HEK293 (cell line): ENCODE measurements at regions not wholly inside any gene's neighbourhood (a gene's known extent, or its start where the extent isn't known, plus 50 kb on each side); places are given as distances from the start of the nearest gene placed in this dataset.

Source experiments
- CTCF ChIA-PET: fragments of 350-600 bp; formaldehyde crosslinking; extraction: SDS; loops from one replicate; lab custom pipeline; 2021; ENCODE audit warnings: antibody characterized with exemption; lab: Yijun Ruan, JAX
- POLR2A ChIA-PET: fragments of 300-600 bp; formaldehyde crosslinking; extraction: SDS; loops from one replicate; lab custom pipeline; 2020; ENCODE audit warnings: antibody characterized with exemption, inconsistent platforms; lab: Yijun Ruan, JAX
- H3K27ac ChIP-seq: fragments of 200-500 bp; sonication (Bioruptor generic); 2 replicates; pipeline ENCODE4 v1.5.1; 2014; ENCODE audit warnings: low read depth, low read length, control low read depth, inconsistent platforms; ENCODE audit errors: extremely low read depth
- H3K36me3 ChIP-seq, 2 experiments: fragments of 200-500 bp in 1 of 2; sonication (Bioruptor generic) in 1 of 2; 1 replicate in 1 of 2; 2 replicates in 1 of 2; pipeline ENCODE4 v1.5.1; 2014 to 2017; ENCODE audit warnings: inconsistent platforms in 2 of 2, low read length in 2 of 2; ENCODE audit not compliant: control insufficient read depth in 2 of 2, insufficient read depth in 1 of 2
- H3K4me1 ChIP-seq: fragments of 200-500 bp; sonication (Bioruptor generic); 2 replicates; pipeline ENCODE4 v1.5.1; 2014; ENCODE audit warnings: mild to moderate bottlenecking, low read length, inconsistent platforms; ENCODE audit not compliant: control insufficient read depth, insufficient read depth
- H3K4me3 ChIP-seq: 2 replicates; pipeline ENCODE4 v1.5.1; 2011; ENCODE audit warnings: low read depth, mild to moderate bottlenecking, control low read depth, low read length, moderate library complexity
- H3K9me3 ChIP-seq: fragments of 200-500 bp; sonication (Bioruptor generic); 2 replicates; pipeline ENCODE4 v1.5.1; 2014; ENCODE audit warnings: low read depth, low read length, inconsistent platforms; ENCODE audit not compliant: control insufficient read depth, insufficient read depth
- BCL11A ChIP-seq: fragments of 450-650 bp; formaldehyde crosslinking; IDR thresholded peaks from 2 replicates; pipeline ENCODE4 v1.5.1; 2016; ENCODE audit warnings: low read depth, missing biosample characterization, missing genetic modification characterization
- GLIS1 ChIP-seq: fragments of 450-650 bp; formaldehyde crosslinking; IDR thresholded peaks from 2 replicates; pipeline ENCODE4 v1.5.1; 2016; ENCODE audit warnings: missing biosample characterization, missing genetic modification characterization
- PRDM4 ChIP-seq: fragments of 450-650 bp; formaldehyde crosslinking; IDR thresholded peaks from 2 replicates; pipeline ENCODE4 v1.5.1; 2017; ENCODE audit warnings: missing biosample characterization, missing genetic modification characterization
- RBAK ChIP-seq: fragments of 450-650 bp; formaldehyde crosslinking; IDR thresholded peaks from 2 replicates; pipeline ENCODE4 v1.5.1; 2016; ENCODE audit warnings: missing biosample characterization, missing genetic modification characterization
- SP7 ChIP-seq: fragments of 450-650 bp; formaldehyde crosslinking; IDR thresholded peaks from 2 replicates; pipeline ENCODE4 v1.5.1; 2016; ENCODE audit warnings: missing biosample characterization, missing genetic modification characterization
- ZNF274 ChIP-seq, 2 experiments: fragments of 200-500 bp in 1 of 2; fragments of 450-650 bp in 1 of 2; sonication (Bioruptor generic) in 1 of 2; formaldehyde crosslinking in 1 of 2; IDR thresholded peaks; 2 replicates each; pipeline versions ENCODE4 v1.5.1 to v1.6.1; 2014 to 2016; ENCODE audit warnings: borderline replicate concordance in 1 of 2, inconsistent platforms in 1 of 2, low read length in 1 of 2, missing biosample characterization in 1 of 2, missing genetic modification characterization in 1 of 2
- ZNF416 ChIP-seq: fragments of 450-650 bp; formaldehyde crosslinking; IDR thresholded peaks from 2 replicates; pipeline ENCODE4 v1.5.1; 2016; ENCODE audit warnings: missing biosample characterization, missing genetic modification characterization
- ZNF473 ChIP-seq: fragments of 450-650 bp; formaldehyde crosslinking; IDR thresholded peaks from 2 replicates; pipeline ENCODE4 v1.5.1; 2017; ENCODE audit warnings: missing biosample characterization, missing genetic modification characterization
- ZNF629 ChIP-seq: fragments of 450-650 bp; formaldehyde crosslinking; IDR thresholded peaks from 2 replicates; pipeline ENCODE4 v1.5.1; 2017; ENCODE audit warnings: missing biosample characterization, missing genetic modification characterization
- TF ChIP-seq, protein P1 (sequence below): fragments of 450-650 bp; formaldehyde crosslinking; IDR thresholded peaks from 2 replicates; pipeline ENCODE4 v1.5.1; 2016; ENCODE audit warnings: missing biosample characterization, missing genetic modification characterization
- TF ChIP-seq, protein P2 (sequence below): fragments of 450-650 bp; formaldehyde crosslinking; IDR thresholded peaks from 2 replicates; pipeline ENCODE4 v1.5.1; 2016; ENCODE audit warnings: missing biosample characterization, missing genetic modification characterization, borderline replicate concordance
- TF ChIP-seq, protein P3 (sequence below): fragments of 450-650 bp; formaldehyde crosslinking; IDR thresholded peaks from 2 replicates; pipeline ENCODE4 v1.5.1; 2016; ENCODE audit warnings: missing biosample characterization, missing genetic modification characterization
- TF ChIP-seq, protein P4 (sequence below): fragments of 450-650 bp; formaldehyde crosslinking; IDR thresholded peaks from 2 replicates; pipeline ENCODE4 v1.5.1; 2017; ENCODE audit warnings: missing biosample characterization, mild to moderate bottlenecking, missing genetic modification characterization, moderate library complexity
- TF ChIP-seq, protein P5 (sequence below): fragments of 450-650 bp; formaldehyde crosslinking; IDR thresholded peaks from 2 replicates; pipeline ENCODE4 v1.5.1; 2017; ENCODE audit warnings: missing biosample characterization, missing genetic modification characterization

- POLR2A ChIA-PET = no interaction called here
- CTCF ChIA-PET = no interaction called here
- no peaks in the 10 kb centered on the region for H3K9me3 ChIP-seq
These were observed 213.8 kb downstream of the KCTD12 start for GRCh38 chr13:76672420-76672819.

More at GRCh38 chr13:76672420-76672819, 213.8 kb downstream of the KCTD12 start:
- H3K4me3 ChIP-seq = no peak overlapping the region
- TF ChIP-seq BCL11A = no peak
- no peak for TF ChIP-seq ZNF629 (tag by site-specific recombination)
- TF ChIP-seq, protein P1, sequence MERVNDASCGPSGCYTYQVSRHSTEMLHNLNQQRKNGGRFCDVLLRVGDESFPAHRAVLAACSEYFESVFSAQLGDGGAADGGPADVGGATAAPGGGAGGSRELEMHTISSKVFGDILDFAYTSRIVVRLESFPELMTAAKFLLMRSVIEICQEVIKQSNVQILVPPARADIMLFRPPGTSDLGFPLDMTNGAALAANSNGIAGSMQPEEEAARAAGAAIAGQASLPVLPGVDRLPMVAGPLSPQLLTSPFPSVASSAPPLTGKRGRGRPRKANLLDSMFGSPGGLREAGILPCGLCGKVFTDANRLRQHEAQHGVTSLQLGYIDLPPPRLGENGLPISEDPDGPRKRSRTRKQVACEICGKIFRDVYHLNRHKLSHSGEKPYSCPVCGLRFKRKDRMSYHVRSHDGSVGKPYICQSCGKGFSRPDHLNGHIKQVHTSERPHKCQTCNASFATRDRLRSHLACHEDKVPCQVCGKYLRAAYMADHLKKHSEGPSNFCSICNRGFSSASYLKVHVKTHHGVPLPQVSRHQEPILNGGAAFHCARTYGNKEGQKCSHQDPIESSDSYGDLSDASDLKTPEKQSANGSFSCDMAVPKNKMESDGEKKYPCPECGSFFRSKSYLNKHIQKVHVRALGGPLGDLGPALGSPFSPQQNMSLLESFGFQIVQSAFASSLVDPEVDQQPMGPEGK (tag by site-specific recombination) = no peak
- TF ChIP-seq GLIS1 (tag by site-specific recombination) = no peak
- TF ChIP-seq ZNF416 (tag by site-specific recombination) = no peak
- no peak for TF ChIP-seq RBAK (tag by site-specific recombination)
- TF ChIP-seq, protein P2, sequence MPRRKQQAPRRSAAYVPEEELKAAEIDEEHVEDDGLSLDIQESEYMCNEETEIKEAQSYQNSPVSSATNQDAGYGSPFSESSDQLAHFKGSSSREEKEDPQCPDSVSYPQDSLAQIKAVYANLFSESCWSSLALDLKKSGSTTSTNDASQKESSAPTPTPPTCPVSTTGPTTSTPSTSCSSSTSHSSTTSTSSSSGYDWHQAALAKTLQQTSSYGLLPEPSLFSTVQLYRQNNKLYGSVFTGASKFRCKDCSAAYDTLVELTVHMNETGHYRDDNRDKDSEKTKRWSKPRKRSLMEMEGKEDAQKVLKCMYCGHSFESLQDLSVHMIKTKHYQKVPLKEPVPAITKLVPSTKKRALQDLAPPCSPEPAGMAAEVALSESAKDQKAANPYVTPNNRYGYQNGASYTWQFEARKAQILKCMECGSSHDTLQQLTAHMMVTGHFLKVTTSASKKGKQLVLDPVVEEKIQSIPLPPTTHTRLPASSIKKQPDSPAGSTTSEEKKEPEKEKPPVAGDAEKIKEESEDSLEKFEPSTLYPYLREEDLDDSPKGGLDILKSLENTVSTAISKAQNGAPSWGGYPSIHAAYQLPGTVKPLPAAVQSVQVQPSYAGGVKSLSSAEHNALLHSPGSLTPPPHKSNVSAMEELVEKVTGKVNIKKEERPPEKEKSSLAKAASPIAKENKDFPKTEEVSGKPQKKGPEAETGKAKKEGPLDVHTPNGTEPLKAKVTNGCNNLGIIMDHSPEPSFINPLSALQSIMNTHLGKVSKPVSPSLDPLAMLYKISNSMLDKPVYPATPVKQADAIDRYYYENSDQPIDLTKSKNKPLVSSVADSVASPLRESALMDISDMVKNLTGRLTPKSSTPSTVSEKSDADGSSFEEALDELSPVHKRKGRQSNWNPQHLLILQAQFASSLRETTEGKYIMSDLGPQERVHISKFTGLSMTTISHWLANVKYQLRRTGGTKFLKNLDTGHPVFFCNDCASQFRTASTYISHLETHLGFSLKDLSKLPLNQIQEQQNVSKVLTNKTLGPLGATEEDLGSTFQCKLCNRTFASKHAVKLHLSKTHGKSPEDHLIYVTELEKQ (tag by site-specific recombination) = no peak
- no peak for TF ChIP-seq ZNF473 (tag by site-specific recombination)
- TF ChIP-seq, protein P3, sequence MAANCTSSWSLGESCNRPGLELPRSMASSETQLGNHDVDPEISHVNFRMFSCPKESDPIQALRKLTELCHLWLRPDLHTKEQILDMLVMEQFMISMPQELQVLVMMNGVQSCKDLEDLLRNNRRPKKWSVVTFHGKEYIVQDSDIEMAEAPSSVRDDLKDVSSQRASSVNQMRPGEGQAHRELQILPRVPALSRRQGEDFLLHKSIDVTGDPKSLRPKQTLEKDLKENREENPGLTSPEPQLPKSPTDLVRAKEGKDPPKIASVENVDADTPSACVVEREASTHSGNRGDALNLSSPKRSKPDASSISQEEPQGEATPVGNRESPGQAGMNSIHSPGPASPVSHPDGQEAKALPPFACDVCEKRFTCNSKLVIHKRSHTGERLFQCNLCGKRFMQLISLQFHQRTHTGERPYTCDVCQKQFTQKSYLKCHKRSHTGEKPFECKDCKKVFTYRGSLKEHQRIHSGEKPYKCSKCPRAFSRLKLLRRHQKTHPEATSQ = no peak
- TF ChIP-seq, protein P4, sequence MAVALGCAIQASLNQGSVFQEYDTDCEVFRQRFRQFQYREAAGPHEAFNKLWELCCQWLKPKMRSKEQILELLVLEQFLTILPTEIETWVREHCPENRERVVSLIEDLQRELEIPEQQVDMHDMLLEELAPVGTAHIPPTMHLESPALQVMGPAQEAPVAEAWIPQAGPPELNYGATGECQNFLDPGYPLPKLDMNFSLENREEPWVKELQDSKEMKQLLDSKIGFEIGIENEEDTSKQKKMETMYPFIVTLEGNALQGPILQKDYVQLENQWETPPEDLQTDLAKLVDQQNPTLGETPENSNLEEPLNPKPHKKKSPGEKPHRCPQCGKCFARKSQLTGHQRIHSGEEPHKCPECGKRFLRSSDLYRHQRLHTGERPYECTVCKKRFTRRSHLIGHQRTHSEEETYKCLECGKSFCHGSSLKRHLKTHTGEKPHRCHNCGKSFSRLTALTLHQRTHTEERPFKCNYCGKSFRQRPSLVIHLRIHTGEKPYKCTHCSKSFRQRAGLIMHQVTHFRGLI (tag by site-specific recombination) = no peak
- TF ChIP-seq PRDM4 (tag by site-specific recombination) = no peak
- TF ChIP-seq, protein P5, sequence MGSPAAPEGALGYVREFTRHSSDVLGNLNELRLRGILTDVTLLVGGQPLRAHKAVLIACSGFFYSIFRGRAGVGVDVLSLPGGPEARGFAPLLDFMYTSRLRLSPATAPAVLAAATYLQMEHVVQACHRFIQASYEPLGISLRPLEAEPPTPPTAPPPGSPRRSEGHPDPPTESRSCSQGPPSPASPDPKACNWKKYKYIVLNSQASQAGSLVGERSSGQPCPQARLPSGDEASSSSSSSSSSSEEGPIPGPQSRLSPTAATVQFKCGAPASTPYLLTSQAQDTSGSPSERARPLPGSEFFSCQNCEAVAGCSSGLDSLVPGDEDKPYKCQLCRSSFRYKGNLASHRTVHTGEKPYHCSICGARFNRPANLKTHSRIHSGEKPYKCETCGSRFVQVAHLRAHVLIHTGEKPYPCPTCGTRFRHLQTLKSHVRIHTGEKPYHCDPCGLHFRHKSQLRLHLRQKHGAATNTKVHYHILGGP (tag by site-specific recombination) = no peak
- TF ChIP-seq ZNF274 (IDR thresholded peaks at IDR 0.05; ENCODE audit: low read length) = no peak
- TF ChIP-seq ZNF274 (tag by site-specific recombination; IDR thresholded peaks at IDR 0.05; ENCODE audit: borderline replicate concordance) = no peak
- no peak for TF ChIP-seq SP7 (tag by site-specific recombination)
- H3K27ac ChIP-seq = no peak overlapping the region
- H3K36me3 ChIP-seq = no peaks in the 10 kb centered on the region
- H3K4me1 ChIP-seq = no peaks in the 10 kb centered on the region
